ENCODE measurements at regions not wholly inside any gene's neighbourhood (a gene's known extent, or its start where the extent isn't known, plus 50 kb on each side); places are given as distances from the start of the nearest gene placed in this dataset.

DNA sequence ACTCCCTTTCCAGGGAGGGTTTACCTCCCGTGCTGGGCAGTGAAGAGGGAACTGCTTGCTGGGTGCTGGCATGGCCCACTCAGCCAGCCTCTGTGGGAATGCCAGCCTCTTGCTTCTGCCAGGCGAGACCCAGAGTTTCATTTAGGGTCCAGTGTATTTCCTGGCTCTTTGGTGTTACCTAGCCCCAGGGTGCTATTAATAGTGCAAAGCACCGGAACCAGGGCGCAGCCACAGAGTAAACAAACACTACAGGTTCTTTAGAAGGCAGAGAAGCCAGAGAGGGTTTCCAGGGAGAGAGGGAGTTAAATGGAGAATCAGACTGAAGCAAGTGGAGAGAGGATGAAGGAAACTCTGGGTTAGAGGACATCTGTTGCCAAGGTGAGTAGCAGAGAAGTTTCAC is 74.9 kb upstream of the SPATA13 start:
- TF ChIP-seq, protein P1, sequence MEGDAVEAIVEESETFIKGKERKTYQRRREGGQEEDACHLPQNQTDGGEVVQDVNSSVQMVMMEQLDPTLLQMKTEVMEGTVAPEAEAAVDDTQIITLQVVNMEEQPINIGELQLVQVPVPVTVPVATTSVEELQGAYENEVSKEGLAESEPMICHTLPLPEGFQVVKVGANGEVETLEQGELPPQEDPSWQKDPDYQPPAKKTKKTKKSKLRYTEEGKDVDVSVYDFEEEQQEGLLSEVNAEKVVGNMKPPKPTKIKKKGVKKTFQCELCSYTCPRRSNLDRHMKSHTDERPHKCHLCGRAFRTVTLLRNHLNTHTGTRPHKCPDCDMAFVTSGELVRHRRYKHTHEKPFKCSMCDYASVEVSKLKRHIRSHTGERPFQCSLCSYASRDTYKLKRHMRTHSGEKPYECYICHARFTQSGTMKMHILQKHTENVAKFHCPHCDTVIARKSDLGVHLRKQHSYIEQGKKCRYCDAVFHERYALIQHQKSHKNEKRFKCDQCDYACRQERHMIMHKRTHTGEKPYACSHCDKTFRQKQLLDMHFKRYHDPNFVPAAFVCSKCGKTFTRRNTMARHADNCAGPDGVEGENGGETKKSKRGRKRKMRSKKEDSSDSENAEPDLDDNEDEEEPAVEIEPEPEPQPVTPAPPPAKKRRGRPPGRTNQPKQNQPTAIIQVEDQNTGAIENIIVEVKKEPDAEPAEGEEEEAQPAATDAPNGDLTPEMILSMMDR (IDR thresholded peaks at IDR 0.05) = no peak
- no peak for TF ChIP-seq EP300 (IDR thresholded peaks at IDR 0.05)
- TF ChIP-seq POLR2AphosphoS5 (IDR thresholded peaks at IDR 0.05) = no peak

Measured in esophagus muscularis mucosa (tissue), 4 donors.